ENCODE measurements at regions not wholly inside any gene's neighbourhood (a gene's known extent, or its start where the extent isn't known, plus 50 kb on each side); places are given as distances from the start of the nearest gene placed in this dataset.
A peak's percentile ranks its signal among the peaks of the same experiment; 100 is the strongest.

DNA sequence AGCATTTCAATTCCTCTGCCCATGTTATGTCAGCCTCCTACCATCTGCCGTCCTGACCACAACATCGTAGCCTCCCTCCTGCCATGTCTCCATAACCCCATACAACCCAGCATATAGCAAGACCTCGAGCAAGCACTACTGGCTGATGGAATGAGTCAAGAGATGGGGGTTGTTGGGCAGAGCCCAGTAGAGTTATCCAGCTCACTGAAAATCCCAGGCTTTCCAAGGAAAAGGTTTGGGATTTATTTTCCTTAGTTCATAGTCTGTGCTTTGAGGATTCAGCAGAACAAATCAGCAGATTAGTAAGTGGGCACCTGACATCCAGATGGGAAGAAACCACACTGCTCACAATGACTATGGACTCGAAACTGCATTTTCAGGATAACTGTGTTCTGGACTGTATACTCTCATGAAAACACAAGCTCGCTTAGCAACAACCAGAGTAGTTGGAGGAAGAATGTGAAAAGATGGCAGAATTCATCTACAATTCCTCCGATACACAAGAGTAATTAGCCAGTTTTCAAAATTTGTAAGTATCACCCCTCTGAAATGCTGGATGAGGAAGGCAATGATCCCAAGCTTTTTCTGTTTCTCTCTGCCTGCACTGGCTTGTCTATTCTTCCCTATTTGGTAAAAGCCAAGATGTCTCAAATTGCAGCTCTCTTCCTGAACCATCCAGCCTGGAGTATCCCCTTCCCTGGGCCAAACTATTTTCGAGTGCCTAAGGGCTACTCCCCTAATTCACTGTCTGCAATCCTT, 186.2 kb upstream of the TBL1X start:
- Histone ChIP-seq H3K27me3 (ENCODE audit: insufficient read depth, low read length, poor library complexity) (no peaks in the 10 kb centered on the region), H2AFZ (ENCODE audit: low read depth, low read length) (peak overlapping the region; percentile 29; the same call in 1 of the 2 replicates), H3K9ac (ENCODE audit: low read depth, low read length) (no peak overlapping the region), H3K36me3 (ENCODE audit: insufficient read depth, low read length) (no peaks in the 10 kb centered on the region), H3K9me3 (ENCODE audit: insufficient read depth, low read length, severe bottlenecking) (no peaks in the 10 kb centered on the region), H3K4me3 (ENCODE audit: low read depth in 1 of 2, low read length in 2 of 2) (no peak overlapping the region), H4K20me1 (ENCODE audit: insufficient read depth, low read length) (no peaks in the 10 kb centered on the region), H3K79me2 (ENCODE audit: insufficient read depth, low read length) (no peaks in the 10 kb centered on the region), H3K27ac (ENCODE audit: low read length) (no peak overlapping the region), H3K4me2 (ENCODE audit: insufficient read depth, low read length) (no peak overlapping the region), H3K4me1 (ENCODE audit: insufficient read depth, low read length) (peaks cover 26% of the 10 kb centered on the region)
- no peak for TF ChIP-seq EZH2 (IDR thresholded peaks at IDR 0.05; ENCODE audit: borderline replicate concordance, low read depth, low read length, severe bottlenecking)
- TF ChIP-seq, protein P1, sequence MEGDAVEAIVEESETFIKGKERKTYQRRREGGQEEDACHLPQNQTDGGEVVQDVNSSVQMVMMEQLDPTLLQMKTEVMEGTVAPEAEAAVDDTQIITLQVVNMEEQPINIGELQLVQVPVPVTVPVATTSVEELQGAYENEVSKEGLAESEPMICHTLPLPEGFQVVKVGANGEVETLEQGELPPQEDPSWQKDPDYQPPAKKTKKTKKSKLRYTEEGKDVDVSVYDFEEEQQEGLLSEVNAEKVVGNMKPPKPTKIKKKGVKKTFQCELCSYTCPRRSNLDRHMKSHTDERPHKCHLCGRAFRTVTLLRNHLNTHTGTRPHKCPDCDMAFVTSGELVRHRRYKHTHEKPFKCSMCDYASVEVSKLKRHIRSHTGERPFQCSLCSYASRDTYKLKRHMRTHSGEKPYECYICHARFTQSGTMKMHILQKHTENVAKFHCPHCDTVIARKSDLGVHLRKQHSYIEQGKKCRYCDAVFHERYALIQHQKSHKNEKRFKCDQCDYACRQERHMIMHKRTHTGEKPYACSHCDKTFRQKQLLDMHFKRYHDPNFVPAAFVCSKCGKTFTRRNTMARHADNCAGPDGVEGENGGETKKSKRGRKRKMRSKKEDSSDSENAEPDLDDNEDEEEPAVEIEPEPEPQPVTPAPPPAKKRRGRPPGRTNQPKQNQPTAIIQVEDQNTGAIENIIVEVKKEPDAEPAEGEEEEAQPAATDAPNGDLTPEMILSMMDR (IDR thresholded peaks at IDR 0.05; ENCODE audit: borderline replicate concordance, extremely low read depth, low read length, poor library complexity, severe bottlenecking) = no peak
- no peak for ATAC-seq (ENCODE audit: insufficient read depth, low read depth)
- no peak for DNase-seq

DNA sequence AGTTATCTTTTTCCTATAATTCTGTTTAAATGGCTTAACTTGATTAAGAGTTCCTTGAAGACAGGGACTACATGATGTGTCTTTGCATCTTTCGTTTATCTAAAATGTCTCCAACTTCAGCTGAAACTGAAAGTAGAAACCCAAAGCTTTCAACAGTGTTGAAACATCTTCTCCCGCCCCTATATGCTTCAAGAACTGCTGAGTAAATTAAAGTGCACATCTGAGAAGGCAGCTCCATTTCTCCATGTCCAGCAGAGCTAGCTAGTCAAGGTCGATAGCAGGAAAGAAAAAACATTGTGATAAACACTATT, 185.7 kb upstream of the TBL1X start:
- Histone ChIP-seq H2AFZ (ENCODE audit: low read depth, low read length) (peak overlapping the region; percentile 29; the same call in 1 of the 2 replicates), H3K4me3 (ENCODE audit: low read depth in 1 of 2, low read length in 2 of 2) (no peak overlapping the region), H3K27ac (ENCODE audit: low read length) (no peak overlapping the region), H3K9ac (ENCODE audit: low read depth, low read length) (no peak overlapping the region), H3K27me3 (ENCODE audit: insufficient read depth, low read length, poor library complexity) (no peaks in the 10 kb centered on the region), H3K36me3 (ENCODE audit: insufficient read depth, low read length) (no peaks in the 10 kb centered on the region), H4K20me1 (ENCODE audit: insufficient read depth, low read length) (no peaks in the 10 kb centered on the region), H3K4me1 (ENCODE audit: insufficient read depth, low read length) (peaks cover 26% of the 10 kb centered on the region), H3K4me2 (ENCODE audit: insufficient read depth, low read length) (no peak overlapping the region), H3K79me2 (ENCODE audit: insufficient read depth, low read length) (no peaks in the 10 kb centered on the region), H3K9me3 (ENCODE audit: insufficient read depth, low read length, severe bottlenecking) (no peaks in the 10 kb centered on the region)
- TF ChIP-seq EZH2 (IDR thresholded peaks at IDR 0.05; ENCODE audit: borderline replicate concordance, low read depth, low read length, severe bottlenecking) = no peak
- DNase-seq = no peak
- ATAC-seq (ENCODE audit: insufficient read depth, low read depth) = peak; percentile 66; the same call in 1 of the 3 replicates

DNA sequence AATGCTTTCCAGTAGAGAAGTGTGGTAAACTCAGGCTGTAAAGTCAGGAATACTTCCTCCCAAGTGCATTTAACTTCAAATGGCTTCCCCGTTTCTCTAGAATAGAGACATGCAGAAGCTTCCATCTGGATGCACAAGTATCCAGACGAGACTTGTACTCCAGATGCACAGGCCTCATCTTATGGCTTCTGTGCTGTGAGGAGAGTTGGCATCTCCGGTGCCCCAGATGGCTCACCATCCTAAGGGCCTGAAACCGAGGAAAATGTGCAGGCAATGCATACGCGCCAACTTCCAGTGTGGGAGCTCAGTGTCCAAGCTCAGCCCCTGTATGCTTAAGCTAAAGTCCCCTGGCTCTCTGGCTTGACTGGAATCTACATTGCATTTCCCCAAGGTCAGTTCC, 184.0 kb upstream of the TBL1X start:
- Histone ChIP-seq H3K9ac (ENCODE audit: low read depth, low read length) (no peak overlapping the region), H3K79me2 (ENCODE audit: insufficient read depth, low read length) (no peaks in the 10 kb centered on the region), H4K20me1 (ENCODE audit: insufficient read depth, low read length) (no peaks in the 10 kb centered on the region), H3K4me1 (ENCODE audit: insufficient read depth, low read length) (peaks cover 26% of the 10 kb centered on the region), H3K4me3 (ENCODE audit: low read depth in 1 of 2, low read length in 2 of 2) (no peak overlapping the region), H3K27me3 (ENCODE audit: insufficient read depth, low read length, poor library complexity) (no peaks in the 10 kb centered on the region), H2AFZ (ENCODE audit: low read depth, low read length) (no peak overlapping the region), H3K9me3 (ENCODE audit: insufficient read depth, low read length, severe bottlenecking) (no peaks in the 10 kb centered on the region), H3K27ac (ENCODE audit: low read length) (no peak overlapping the region), H3K36me3 (ENCODE audit: insufficient read depth, low read length) (no peaks in the 10 kb centered on the region), H3K4me2 (ENCODE audit: insufficient read depth, low read length) (no peak overlapping the region)
- TF ChIP-seq, protein P1 (IDR thresholded peaks at IDR 0.05; ENCODE audit: borderline replicate concordance, extremely low read depth, low read length, poor library complexity, severe bottlenecking) = no peak
- ATAC-seq (ENCODE audit: insufficient read depth, low read depth) = no peak
- DNase-seq = no peak

DNA sequence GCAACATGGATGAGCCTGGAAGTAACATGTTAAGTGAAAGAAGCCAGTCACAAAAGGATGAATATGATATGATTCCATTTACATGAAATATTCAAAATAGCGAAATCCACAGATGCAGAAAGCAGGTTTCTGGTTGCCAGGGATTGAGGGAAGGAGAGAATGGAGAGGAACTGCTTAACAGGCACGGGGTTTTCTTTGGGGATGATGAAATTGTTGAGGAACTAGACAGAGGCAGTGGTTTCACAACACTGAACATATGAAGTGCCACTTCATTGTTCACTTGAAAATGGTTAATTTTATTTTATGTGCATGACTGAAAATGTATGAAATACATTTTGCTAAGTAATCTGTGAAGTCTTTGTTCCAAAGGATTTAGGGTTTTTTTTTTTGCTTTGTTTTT, 182.5 kb upstream of the TBL1X start:
- Histone ChIP-seq H3K4me2 (ENCODE audit: insufficient read depth, low read length) (no peak overlapping the region), H3K9me3 (ENCODE audit: insufficient read depth, low read length, severe bottlenecking) (no peaks in the 10 kb centered on the region), H3K27ac (ENCODE audit: low read length) (peak overlapping the region; percentile 57), H4K20me1 (ENCODE audit: insufficient read depth, low read length) (no peaks in the 10 kb centered on the region), H3K79me2 (ENCODE audit: insufficient read depth, low read length) (no peaks in the 10 kb centered on the region), H3K36me3 (ENCODE audit: insufficient read depth, low read length) (no peaks in the 10 kb centered on the region), H3K4me3 (ENCODE audit: low read depth in 1 of 2, low read length in 2 of 2) (no peak overlapping the region), H2AFZ (ENCODE audit: low read depth, low read length) (no peak overlapping the region), H3K27me3 (ENCODE audit: insufficient read depth, low read length, poor library complexity) (no peaks in the 10 kb centered on the region), H3K4me1 (ENCODE audit: insufficient read depth, low read length) (peaks cover 26% of the 10 kb centered on the region), H3K9ac (ENCODE audit: low read depth, low read length) (no peak overlapping the region)
- TF ChIP-seq EZH2 (IDR thresholded peaks at IDR 0.05; ENCODE audit: borderline replicate concordance, low read depth, low read length, severe bottlenecking) = no peak
- TF ChIP-seq, protein P1 (IDR thresholded peaks at IDR 0.05; ENCODE audit: borderline replicate concordance, extremely low read depth, low read length, poor library complexity, severe bottlenecking) = no peak
- ATAC-seq (ENCODE audit: insufficient read depth, low read depth) = peak; percentile 47; the same call in 1 of the 3 replicates
- DNase-seq = no peak
